ENCODE measurements at regions not wholly inside any gene's neighbourhood (a gene's known extent, or its start where the extent isn't known, plus 50 kb on each side); places are given as distances from the start of the nearest gene placed in this dataset.
"Not testable (repeated sequence)": the region's sequence is repeated elsewhere in the genome, so short reads cannot be mapped to it uniquely, and the experiment has no call there.

DNA sequence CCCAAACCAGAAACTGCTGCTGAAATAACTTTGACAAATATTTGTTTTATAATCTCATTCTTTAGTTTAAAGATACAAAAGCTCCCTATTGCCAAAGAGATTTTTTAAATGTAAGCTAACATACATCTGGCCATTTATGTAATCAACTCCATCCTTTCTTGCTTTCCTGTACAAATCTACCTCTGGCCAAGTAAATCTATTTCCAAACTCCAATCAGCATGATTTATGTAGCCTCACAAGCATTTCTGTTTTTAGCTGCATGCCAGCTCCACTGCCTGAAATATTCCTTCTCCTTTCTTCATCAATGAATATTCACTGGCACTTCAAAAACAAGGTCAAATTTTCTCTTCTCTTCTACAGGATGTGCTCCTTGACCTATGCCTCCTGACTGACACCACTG, 80.0 kb downstream of the SHOX2 start:
- no peak for DNase-seq

DNA sequence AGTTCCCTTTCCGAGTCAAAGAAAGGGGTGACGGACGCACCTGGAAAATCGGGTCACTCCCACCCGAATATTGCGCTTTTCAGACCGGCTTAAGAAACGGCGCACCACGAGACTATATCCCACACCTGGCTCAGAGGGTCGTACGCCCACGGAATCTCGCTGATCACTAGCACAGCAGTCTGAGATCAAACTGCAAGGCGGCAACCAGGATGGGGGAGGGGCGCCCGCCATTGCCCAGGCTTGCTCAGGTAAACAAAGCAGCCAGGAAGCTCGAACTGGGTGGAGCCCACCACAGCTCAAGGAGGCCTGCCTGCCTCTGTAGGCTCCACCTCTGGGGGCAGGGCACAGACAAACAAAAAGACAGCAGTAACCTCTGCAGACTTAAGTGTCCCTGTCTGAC, 86.3 kb downstream of the SHOX2 start:
- not testable (repeated sequence) for DNase-seq

DNA sequence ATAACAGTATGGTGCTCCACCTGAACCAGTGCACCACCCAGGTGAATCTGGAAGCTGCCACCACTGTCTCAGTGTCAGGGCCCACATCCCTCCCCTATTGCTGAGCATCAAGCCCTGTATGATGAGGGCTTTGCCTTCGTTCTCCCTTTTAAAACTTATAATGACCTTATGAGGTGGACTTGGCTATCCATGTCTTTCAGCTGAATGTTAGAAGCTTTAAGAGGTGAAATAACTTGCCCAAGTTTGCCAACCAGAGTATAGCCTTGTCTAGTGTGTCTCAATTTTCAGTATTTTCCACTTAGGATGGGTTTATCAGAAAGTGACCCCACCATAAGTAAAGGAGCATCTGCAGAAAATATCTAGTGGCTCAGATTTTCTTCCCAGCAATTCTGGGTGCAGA, 87.8 kb downstream of the SHOX2 start:
- no peak for DNase-seq

DNA sequence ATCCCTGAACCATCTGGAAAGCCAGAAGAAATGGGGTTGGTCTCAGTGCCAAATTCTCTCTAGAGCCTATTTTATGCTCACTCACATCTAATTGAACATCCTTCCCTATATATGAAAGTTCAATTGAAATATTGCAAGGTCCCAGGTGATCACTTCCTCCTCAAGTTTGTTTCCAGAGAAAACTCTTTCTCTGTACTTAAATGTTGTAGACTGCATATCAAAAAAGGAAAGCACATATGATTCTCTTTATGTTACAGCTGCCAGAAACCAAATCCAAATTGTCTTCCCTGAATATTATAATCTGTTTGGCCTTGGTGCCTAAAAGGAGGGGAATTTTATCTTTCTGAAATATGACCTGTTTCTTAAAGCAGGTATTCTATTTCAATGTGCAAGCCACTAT, 93.3 kb downstream of the SHOX2 start:
- DNase-seq, result no peak

DNA sequence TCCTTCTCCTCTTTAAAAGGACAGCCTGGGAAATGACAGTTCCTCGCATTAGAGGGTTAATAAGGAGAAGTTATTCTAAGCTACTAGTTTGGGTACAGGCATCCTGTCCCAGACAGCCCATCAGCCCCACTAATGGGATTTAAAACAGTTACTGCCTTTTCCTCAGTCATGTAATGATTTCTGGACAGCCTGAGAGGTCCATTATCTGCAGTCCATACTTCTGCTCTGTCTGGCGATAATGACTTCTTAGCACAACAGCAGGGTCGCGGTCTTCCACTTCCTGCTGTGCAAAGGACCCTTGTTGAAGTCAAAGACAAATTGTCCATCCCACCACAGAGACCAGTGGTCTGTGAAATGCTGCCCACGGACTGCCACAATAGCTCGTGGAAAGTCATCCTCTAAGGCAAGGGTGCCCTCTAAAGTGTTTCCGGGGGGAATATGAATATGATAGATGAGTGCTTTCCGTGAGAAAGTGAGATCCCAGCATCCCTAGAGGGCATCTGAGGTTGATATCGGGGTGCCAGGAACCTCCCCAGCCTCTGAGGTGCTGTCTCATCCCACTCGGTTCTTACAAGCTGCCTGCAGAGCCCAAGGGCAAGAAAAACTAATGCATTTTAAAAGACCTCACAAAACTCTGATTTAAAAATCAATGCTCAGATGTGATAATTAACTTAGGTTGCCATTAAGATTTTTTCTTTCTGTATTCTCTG, 100.7 kb downstream of the SHOX2 start:
- no peak for DNase-seq

DNA sequence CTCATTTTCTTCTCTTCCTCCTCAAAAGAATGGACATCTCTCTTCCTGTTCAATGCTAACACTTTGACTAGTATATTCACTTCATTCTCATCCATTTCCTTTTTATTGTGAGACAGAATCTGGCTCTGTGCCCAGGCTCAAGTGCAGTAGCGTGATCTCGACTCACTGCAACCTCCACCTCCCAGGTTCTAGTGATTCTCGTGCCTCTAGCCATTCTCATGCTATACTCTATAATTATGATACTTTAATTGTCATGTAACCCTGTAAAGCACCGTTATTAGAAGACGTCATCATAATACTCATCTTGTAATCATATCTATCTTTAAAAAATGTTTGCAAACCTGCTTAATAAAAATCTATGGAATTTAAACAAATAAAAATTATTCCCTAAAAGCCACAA, 107.0 kb downstream of the SHOX2 start:
- DNase-seq, result no peak

DNA sequence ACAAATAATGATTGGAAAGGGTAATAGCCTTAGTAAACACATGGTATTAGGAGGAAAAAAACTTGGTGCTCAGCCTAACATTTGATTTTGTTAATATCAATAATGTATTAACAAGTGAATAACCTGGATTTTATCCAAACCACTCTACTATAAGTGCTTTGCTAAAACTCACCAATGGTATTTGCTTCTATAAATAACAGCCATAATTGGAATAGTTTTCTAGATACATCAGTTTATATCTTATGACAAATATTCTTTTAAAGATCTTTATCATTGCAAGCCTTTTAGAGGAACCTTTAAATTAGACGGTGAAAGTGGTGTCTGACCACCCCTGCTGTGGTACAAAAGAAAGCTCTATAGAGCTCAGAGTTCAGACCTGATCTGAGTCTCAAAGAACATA, 123.9 kb downstream of the SHOX2 start:
- DNase-seq, result no peak

DNA sequence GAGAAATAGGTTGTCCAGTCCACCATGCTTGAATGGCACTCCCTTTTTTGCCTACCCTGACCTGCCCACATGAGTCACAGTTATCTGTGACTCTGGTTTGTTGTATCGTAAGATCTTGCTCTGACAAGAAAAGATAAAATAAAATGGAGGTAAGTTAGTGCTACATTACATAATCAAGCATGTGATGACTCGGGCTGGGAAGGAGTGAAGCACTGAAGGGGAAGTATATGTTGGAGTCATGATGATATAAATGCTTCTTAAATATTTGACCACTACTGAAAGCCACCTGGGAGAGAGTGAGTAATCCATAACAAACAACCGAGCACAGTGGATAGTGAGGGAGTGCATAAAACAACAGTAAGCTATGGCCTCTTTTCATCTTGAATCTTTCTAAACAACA, 124.4 kb downstream of the SHOX2 start:
- no peak for DNase-seq

DNA sequence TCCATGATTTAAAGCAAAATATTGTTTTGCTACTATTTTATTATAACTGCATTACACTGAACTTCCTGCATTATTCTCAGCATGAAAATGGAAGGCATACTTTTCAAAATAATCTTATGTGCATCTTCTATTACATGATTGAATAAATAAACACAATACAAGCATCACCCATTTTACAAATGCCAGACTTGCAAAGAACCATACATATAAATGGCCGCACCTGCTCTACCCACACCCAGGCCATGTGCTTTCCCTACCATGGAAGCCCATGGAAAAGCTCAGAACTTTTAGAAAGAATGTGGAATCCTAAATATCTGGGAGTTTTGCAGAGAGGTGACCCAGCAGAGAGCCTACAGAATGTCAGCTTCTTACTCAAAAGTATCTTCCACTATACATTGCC, 127.2 kb downstream of the SHOX2 start:
- DNase-seq, result no peak

DNA sequence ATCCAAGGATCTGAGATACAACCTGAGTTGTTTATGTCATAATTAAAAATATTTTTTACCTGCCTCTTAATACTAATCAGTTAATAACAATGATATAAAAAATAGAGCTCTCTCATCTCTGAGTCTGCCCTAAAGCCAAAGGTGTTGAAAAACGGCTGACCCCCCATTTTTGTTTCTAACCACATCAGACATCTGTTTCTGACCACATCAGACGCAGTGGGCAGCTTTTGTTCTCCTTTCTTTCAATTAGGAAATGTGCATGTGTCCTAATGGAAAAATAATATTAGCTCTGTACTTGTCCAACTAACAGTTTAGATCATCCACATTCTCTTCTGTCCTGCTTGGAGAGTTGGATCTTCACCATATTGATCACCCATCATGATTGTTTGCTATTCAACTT, 144.6 kb downstream of the SHOX2 start:
- no peak for DNase-seq

DNA sequence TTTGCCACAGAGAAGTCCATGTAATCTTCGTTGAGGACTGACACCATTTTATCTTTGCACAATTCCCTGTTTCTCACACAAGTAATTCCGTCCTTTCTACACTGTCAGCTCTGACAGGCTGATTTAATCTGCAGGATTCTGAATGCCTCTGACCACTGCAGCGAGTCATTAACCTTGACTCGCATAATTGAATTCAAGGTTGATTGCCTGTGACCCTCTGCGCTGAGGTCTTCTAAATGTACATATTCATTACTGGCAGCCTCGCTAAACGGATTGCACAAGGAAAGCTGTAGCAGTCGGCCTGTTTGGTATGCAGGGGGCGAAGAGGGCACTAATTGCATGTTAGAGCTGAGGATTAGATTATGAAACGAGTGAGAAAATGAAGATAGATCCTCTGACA, 147.8 kb downstream of the SHOX2 start:
- no peak for DNase-seq

DNA sequence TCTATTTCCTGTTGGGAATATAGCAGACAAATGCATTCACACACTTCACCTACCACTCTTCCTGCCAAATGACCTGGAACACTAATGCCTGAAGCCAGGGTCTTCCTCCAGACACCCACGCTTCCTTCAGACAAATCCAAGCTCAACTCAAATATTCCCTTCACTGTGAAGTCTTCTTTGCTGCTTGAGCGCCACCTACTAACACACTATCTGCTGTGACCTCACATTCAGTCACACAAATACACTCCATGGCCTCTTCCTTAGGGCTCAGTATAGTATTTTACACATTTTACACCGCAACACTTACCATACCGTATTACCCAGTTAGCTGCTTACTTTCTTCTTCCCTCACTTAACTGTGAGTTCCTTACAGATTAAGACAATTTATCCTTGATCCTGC, 149.4 kb downstream of the SHOX2 start:
- no peak for DNase-seq

DNA sequence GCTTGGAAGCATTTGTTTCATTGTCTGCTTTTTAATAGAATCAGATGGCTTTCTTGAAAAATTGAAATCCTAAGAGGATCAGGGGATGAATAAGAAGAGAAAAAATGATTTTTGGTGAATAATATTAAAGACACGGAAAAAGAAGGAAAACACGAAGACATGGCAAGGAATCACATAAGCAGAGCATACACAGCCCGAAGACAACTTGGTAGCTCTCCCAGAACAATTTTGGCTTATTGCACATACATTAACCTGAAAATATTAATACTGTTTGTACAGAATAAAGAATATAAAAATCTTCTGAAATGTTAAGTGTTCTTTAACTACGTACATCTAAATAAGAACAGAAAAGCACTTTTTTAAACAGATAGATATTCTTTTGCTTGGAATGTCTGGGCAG, 150.0 kb downstream of the SHOX2 start:
- DNase-seq, result no peak

DNA sequence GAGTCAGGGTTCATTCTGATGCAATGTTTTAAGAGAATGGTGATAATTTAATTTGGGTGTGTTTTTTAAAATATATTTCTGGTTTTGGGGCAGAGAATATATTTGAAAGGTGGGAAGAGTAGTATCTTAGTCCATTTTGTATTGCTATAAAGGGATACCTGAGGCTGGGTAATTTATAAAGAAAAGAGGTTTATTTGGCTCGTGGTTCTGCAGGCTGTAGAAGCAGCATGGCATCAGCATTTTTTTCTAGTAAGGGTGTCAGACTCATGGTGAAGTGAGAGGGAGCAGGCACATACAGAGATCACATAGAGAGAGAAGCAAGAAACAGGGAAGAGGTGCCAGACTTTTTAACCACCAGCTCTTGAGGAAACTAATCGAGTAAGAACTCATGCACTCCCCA, 152.7 kb downstream of the SHOX2 start:
- no peak for DNase-seq

DNA sequence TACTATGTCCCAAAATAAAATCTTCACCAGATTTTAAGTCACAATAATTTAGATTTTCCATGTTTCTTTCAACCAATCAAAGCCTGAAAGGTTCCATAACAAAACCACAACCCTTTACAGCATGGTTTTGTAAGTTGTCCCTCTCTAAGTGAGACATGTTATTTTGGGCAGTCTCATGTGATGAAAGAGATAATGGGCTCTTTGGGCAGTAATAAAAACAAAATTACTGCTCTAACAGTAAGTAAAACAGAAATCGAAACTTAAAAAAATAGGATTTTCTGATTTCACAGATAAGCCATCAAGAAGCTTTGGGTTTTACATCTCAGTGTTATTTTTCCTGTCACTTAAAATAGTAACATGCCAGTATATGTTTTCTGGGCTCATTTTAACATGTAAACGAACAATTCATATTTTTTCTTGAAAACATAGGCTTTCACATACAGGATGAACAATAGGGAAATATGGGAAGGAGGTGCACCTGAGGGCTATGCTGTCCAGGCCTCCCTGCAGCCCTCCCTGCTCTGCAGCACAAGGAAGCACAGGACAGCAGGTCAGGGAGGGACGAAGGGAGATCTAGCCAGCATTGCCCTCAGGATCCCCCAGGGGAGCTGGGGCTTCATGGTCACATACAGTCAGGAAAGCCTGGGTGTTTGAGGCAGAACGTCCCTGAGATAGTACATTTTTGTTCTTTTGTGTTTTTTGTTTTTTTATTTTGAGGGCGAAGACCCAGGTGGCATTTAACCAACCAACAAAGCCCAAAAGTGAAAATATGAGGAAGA, 157.4 kb downstream of the SHOX2 start:
- DNase-seq, result no peak

DNA sequence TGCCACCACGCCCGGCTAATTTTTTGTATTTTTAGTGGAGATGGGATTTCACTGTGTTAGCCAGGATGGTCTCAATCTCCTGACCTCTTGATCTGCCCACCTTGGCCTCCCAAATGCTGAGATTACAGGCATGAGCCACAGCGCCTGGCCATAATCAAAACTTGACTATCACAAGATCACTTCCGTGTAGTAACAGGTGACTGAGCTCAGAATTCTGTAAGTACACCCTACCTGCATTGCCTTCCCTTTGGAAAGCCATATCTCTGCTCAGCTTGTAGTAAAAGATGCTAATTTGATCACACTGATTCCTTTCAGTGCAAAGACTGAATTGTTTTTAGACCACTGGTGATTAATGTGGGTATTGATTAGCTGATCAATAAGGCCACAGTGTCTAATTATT, 167.1 kb downstream of the SHOX2 start:
- DNase-seq, result no peak

DNA sequence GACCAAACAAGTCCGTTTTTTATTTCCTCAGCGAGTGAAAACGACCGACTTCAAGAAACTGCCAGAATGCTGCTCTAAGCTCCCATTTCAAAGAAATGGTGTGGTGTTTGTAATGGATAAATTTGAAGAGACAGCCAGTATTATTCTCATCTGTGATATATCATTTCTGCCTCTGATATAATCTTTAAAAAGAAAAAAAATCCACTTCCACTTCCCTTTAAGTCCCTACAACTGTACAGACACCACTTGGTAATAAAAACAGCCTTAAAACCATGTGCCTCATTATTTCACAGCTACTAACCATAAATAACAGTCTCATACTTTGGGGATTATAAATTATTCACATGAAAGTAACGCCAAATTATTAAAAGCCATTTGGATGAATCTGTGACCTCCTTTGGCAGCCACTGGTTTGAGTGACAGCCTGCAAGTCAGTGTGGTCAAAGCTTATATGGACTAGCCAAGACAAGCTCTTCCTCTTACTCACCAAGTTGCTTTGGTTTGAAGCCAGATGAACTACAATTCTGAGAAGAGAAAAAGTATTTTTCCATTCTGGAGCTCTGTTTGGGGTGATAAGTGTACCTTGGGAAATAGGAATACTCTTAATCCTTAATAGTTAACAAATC, 168.0 kb downstream of the SHOX2 start:
- no peak for DNase-seq

DNA sequence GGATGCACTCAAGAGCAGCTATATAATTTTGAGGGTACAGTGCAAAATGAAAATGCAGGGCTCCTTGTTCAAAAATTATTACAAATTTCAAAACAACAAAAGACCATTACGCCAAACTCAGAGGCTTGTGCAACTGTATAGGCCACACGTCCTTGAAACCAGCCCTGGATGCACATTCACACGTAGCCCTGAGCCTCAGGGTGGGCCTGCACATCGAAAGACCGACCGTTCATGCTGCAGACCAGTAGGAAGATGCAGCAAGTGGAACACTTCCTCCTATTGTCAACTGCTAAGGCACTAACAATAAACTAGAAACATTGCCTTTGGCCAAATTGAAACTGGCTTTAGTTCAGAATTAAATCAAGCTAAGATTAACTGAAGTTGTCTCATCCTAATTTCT, 174.7 kb downstream of the SHOX2 start:
- DNase-seq, result no peak

DNA sequence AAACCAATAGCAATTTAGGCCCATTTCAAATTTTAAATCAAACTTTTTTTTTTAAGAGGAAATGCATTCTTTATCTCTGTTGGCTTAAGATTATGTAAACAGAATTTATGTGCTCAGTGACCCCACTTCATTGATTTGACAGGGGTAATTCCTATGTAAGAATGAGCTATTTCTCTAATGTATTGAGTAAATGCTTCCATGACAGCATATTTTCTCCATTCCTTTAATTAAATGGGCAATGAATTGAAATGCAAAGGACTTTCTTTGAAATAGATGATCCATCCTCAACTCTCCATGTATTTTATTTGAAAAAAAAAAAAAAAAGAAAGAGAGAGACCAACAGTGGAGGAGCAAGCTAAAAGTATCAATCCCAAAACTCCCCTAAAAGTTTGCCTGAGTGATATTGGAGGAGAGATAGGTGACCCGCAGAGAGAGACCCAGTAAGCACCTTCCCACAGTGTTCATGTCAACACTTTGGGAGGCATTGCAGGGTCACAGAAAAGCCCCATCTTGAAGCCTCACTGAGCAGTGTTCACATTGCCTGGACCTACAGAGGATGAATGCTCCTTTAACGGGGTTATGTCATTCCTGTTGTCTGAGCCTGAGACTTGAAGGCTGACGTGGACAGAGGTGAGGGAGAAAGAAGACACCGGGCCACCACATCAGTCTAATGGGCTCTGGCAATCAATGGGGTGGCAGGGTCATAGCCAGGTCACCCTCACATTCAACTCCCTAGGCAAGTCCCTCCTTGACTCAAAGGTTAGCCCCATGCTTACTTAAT, 176.0 kb downstream of the SHOX2 start:
- no peak for DNase-seq

DNA sequence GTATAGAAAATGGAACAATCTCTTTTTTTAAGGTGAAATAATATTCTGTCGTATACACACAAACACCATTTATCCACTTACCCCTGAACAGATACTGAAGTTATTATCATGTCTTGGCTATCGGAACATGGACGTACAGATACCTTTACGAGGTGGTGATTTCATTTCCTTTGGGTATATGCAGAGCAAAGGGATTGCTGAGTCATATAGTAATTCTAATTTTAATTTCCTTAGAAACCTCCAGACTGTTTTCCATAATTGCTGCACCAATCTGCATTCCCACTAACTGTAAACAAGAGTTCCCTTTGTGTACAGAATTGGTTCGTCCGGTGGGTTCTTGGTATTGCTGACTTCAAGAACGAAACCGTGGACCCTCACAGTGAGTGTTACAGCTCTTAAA, 179.4 kb downstream of the SHOX2 start:
- DNase-seq, result no peak

DNA sequence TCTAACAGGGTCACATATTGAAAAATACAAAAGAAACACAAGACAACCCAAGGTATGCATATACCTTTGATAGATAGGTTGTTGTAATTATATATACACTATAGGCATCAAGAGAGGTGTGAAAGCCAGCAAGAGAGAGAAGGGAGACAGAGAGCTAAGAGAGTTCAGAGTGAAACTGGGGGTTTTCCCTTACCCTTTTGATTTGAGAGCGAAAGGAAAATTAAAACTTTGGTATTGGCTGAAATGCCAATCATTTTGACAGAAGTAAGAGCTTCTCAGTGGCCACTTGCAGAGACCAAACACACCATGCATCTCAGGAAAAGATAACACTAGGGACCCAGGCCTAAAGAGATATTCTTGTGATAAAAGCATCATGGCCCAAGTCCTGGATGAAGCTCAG, 183.6 kb downstream of the SHOX2 start:
- no peak for DNase-seq

DNA sequence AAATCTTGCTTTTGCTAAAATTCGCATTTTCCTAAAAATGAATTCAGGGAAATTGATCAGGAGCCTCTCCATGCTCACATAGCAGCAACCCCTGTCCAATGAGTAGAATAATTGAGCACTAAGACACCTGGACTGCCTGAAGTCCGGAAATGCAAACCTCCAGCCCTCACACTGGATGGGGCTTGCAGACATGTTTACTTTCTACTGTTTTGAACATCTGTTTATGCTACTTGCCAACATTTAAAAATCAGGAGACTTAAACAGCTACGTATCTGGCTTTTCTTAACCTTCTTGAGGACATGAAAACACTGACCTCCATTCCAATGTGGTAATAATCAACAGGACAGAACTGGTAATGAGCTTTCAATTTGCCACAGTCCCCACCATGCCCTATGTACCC, 184.4 kb downstream of the SHOX2 start:
- no peak for DNase-seq

Data from activated naive CD4-positive, alpha-beta T cell treated with anti-CD3 and anti-CD28 coated beads, Interleukin-2, amount 50 U/mL, for 16 hours (primary cell).